GM18520 (cell line): ENCODE measurements at regions not wholly inside any gene's neighbourhood (a gene's known extent, or its start where the extent isn't known, plus 50 kb on each side); places are given as distances from the start of the nearest gene placed in this dataset.
A peak's percentile ranks its signal among the peaks of the same experiment; 100 is the strongest.

Source experiments
- ATAC-seq: cut with Tn5 transposase; IDR thresholded peaks from one replicate; pipeline ENCODE4 v1.9.1; 2021; ENCODE audit not compliant: unreplicated experiment

- no peak for ATAC-seq
These were observed 136.9 kb downstream of the SLC38A1 start for GRCh38 chr12:46131732-46132469.

- ATAC-seq, result no peak
These were observed 137.3 kb upstream of the SCAF11 start for GRCh38 chr12:46127656-46128055.

- no peak for ATAC-seq
These were observed 135.8 kb upstream of the SCAF11 start for GRCh38 chr12:46126050-46126727.

DNA sequence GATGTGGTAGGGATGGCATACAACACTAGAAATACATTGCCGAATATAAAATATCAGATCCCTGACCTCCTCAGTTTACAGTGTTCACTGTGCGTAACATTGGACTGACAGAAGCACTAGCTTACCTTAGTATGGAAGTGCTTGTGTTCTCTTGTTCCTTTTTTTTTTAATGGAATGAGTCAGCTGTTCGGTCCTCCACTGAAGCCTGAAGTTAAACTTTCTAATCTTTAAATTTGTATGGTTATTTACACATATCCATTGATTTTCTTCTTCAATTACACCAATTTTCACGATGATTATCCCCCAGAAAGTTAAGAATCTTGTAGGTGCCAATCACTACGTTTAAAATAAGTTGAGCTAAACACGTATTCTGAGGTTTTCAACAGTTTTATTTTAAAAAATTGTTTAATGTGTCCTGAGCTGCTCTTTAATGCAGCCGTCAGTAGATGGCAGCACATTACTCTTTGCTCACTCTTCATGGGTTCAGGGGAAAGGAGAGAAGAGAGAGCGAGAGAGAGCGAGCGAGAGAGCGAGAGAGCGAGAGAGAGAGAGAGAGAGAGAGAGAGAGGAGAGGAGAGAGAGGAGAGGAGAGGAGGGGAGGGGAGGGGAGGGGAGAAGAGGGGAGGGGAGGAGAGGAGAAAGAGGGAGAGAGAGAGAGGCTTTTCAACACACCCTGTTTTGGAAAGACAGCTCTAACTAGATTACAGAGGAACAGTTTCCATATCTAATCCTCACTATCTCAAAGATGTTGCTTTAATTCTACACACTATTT, 134.7 kb upstream of the SCAF11 start:
- peak; percentile 75 for ATAC-seq

- ATAC-seq, result no peak
These were observed 133.9 kb upstream of the SCAF11 start for GRCh38 chr12:46124132-46124847.

GRCh38 chr12:46112364-46112763, 122.0 kb upstream of the SCAF11 start:
- ATAC-seq, result no peak

GRCh38 chr12:46111715-46112114, 121.3 kb upstream of the SCAF11 start:
- ATAC-seq, result no peak

DNA sequence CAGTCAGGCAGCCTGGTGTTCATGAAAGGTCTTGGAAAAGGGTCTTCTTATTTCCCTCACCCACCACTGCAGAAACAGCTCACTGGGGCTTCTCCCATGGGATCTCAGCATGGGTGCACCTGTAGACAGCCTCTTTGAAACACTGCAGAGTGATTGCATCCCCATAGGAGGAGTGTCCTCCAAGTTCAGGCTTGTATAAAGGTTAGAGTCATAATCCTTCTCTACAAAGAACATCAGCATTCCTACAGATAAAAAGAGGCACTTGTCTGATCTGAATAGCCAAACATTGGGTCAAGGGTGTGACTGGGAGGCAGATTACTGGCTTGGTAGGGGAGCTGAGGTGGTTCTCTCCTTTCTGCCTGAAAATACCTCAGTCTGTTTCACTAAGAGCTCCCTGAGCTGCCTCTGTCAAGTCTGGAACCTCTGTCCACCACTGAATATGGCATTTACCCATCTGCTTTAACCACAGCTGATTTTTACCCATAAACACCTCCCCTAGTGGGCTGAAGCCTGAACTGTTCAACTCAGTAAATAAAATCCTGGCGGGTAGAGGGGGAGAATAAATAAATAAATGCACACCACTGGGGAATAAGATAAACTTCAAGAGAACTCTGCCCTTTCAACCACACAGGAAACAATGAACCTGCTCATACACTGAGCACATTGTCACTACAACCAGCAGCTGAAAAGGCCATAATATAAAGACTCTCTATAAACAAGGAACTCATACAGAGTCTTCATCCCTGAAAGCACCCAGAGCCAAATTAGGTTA, 120.7 kb upstream of the SCAF11 start:
- no peak for ATAC-seq

DNA sequence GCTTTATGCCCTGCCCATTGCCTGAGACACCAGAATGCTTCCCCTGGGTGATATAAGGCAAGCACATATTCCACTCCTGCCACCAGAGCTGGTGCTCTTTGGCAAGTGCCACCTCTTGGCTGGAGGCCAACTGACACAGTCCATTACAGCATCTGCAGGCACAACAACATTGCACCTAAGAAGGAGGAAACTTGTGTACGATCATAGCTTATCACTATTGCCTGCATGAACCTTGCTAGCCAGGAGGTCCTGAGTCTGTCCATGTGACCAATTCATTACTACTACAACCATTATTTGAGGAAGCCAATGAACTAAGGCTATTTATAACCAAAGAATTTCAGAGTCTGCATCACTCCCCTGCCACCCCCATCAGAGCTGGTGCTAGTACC, 119.8 kb upstream of the SCAF11 start:
- no peak for ATAC-seq

- no peak for ATAC-seq
These were observed 119.2 kb upstream of the SCAF11 start for GRCh38 chr12:46109343-46110222.

GRCh38 chr12:46108721-46109120, 118.3 kb upstream of the SCAF11 start:
- peak; percentile 41 for ATAC-seq

- ATAC-seq, result no peak
These were observed 117.2 kb upstream of the SCAF11 start for GRCh38 chr12:46107591-46107990.

DNA sequence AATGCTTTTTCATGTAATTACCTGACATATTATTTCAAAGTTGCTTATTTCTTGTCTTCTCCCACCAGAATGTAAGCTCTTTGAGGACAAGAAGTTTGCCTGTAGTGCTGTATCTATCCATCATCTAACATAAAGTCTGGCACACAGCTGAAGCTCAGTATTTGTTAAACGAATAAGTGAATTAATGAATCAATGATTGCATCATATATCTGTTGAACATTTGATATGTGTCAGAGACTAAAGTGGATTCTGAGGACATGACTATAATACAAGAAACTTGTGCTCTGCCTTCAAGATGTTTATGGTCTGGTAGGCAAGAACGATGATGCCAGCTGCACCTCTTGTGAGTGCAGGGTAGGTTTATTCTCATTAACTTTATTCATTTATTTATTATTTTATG, 115.4 kb upstream of the SCAF11 start:
- ATAC-seq, result no peak

DNA sequence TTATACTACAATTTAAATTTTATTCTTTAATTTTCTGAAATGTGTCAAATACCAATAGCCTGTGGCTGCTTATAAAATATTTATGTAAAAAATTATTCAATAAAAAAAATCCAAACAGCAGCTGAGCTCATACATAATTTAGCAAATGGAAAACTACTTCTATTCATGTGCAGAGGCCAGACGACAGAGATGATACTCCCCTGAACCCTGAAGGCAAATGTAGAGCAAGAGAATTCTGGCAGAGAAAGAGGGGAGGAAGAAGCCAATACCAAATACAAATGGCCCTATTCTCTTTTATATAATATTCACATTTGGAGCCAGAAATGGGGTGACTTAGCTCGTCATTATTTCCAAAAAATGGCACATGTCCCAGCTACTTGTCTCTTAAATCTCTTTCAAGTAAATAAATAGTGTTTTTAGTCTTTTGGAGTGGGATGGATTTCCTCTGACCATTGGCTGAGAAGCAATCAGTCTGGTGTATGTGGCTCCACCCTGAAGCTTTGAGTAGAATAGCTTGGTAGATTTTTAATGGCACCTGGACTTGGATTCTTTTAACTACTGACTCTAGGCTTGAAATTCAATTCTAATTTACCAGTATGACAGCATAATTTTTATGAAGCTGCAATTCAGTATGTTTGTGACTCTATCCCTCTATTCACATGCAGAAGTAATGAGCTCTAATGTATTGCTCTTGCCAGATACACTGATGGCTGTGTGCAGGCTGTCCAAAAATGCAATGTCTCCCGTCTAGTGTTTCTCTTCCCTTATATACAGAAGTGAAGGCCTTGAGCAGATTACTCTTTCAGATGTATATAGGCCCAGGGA, 113.4 kb upstream of the SCAF11 start:
- ATAC-seq, result no peak

DNA sequence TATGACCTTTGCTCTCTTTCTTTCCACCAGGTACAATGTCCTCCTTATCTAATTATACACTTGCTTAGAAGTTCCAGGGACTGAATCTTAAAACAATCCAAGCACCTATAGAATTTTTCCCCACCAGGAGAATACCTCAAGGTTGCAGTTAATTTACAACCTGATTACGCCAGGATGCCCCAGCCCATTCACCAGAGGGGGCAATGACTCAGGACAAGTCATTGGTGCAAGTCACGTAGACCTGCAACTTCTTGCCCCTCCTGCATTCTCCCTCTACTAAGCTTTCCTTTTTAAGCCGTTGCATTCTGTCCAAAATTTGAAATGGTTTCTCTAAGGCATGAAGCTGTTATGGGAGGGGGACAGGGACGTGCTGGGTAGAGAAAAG, 111.1 kb upstream of the SCAF11 start:
- ATAC-seq, result no peak

DNA sequence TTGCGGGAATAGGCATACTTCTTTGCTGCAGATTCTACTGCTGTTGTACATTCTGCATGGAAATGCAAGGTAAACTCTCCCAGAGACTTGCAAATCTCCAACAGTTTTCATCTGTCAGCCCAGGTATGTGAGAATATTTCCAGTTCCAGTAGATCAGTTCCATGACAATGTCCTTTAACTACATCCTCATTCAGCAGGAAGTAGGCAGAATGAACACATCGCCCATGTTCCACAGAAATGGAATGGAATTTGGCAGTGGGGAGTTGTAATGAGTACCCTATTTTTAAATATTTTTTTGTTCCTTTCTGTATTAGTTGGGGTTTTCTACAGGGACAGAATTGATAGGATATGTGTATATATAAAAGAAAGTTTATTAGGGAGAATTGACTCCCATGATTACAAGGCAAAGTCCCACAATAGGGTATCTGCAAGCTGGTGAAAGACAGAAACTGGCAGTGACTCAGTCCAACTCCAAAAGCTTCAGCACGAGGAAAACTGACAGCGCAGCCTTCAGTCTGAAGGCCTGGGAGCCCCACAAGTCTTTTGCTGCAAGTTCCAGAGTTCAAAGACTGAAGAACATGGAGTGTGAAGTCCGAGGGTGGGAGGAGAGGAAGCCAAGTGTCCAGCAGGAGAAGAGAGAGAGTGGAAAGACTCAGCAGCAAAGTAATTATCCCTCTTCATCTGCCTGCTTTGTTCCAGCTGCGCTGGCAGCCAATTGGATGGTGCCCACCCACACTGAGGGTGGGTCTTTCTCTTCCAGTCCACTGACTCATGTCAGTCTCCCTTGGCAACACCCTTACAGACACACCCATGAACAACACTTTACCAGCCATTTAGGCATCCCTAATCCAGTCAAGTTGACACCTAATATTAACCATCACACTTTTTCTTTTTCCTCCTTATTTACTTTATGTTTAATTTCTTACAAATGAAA, 110.4 kb upstream of the SCAF11 start:
- ATAC-seq, result no peak

- ATAC-seq, result no peak
These were observed 99.2 kb upstream of the SCAF11 start for GRCh38 chr12:46089414-46090162.
